Neural progenitor cell (in vitro differentiated cells): ENCODE measurements at regions not wholly inside any gene's neighbourhood (a gene's known extent, or its start where the extent isn't known, plus 50 kb on each side); places are given as distances from the start of the nearest gene placed in this dataset.

Experiments
- CTCF ChIP-seq: fragments of 200-600 bp; sonication (generic); IDR thresholded peaks from 2 replicates; pipeline ENCODE4 v1.5.1; 2017; ENCODE audit warnings: antibody characterized with exemption, mild to moderate bottlenecking
- EZH2 ChIP-seq: fragments of 200-600 bp; sonication (generic); IDR thresholded peaks from 2 replicates; pipeline ENCODE4 v1.6.1; 2017; ENCODE audit warnings: antibody characterized with exemption, mild to moderate bottlenecking, moderate library complexity

- TF ChIP-seq CTCF: no peak
- no peak for TF ChIP-seq EZH2
Measured at GRCh38 chr16:9484881-9485280, 393.4 kb downstream of the HAPSTR1 start.
